COLO829 (cell line): ENCODE measurements at regions not wholly inside any gene's neighbourhood (a gene's known extent, or its start where the extent isn't known, plus 50 kb on each side); places are given as distances from the start of the nearest gene placed in this dataset.

Experiments
- DNase-seq: peaks from one replicate; pipeline ENCODE4 v3.0.0; 2012; ENCODE audit warnings: low spot score

GRCh38 chr7:156178214-156178613 is 366.0 kb upstream of the SHH start:
- DNase-seq: no peak

GRCh38 chr7:156177422-156178055 is 365.3 kb upstream of the SHH start:
- no peak for DNase-seq

- no peak for DNase-seq
Measured at GRCh38 chr7:156176039-156176438, 363.8 kb upstream of the SHH start.

GRCh38 chr7:156175003-156175402 is 362.7 kb upstream of the SHH start:
- no peak for DNase-seq

- no peak for DNase-seq
Measured at GRCh38 chr7:156174428-156174827, 362.2 kb upstream of the SHH start.

- DNase-seq: no peak
Measured at GRCh38 chr7:156173748-156174353, 361.6 kb upstream of the SHH start.

- no peak for DNase-seq
Measured at GRCh38 chr7:156173346-156173745, 361.1 kb upstream of the SHH start.

- DNase-seq: no peak
Measured at GRCh38 chr7:156172638-156173037, 360.4 kb upstream of the SHH start.

GRCh38 chr7:156169474-156170370 is 357.5 kb upstream of the SHH start:
- DNase-seq: no peak

- DNase-seq: no peak
Measured at GRCh38 chr7:156168434-156168833, 356.2 kb upstream of the SHH start.

GRCh38 chr7:156167987-156168386 is 355.7 kb upstream of the SHH start:
- no peak for DNase-seq

- no peak for DNase-seq
Measured at GRCh38 chr7:156167417-156167807, 355.1 kb upstream of the SHH start.

GRCh38 chr7:156166692-156167416 is 354.6 kb upstream of the SHH start:
- no peak for DNase-seq

- DNase-seq: no peak
Measured at GRCh38 chr7:156163747-156164146, 351.5 kb upstream of the SHH start.

GRCh38 chr7:156162451-156162850 is 350.2 kb upstream of the SHH start:
- DNase-seq: peak; percentile 20

- DNase-seq: no peak
Measured at GRCh38 chr7:156160811-156161210, 348.5 kb upstream of the SHH start.

GRCh38 chr7:156158693-156159092 is 346.4 kb upstream of the SHH start:
- DNase-seq: no peak

GRCh38 chr7:156158213-156158612 is 345.9 kb upstream of the SHH start:
- no peak for DNase-seq

GRCh38 chr7:156157409-156158012 is 345.2 kb upstream of the SHH start:
- DNase-seq: no peak

- peak; percentile 16 for DNase-seq
Measured at GRCh38 chr7:156156734-156157408, 344.6 kb upstream of the SHH start.

GRCh38 chr7:156155988-156156733 is 343.9 kb upstream of the SHH start:
- no peak for DNase-seq
